HG02870 (cell line): ENCODE measurements at regions not wholly inside any gene's neighbourhood (a gene's known extent, or its start where the extent isn't known, plus 50 kb on each side); places are given as distances from the start of the nearest gene placed in this dataset.
A peak's percentile ranks its signal among the peaks of the same experiment; 100 is the strongest.
"Not testable (repeated sequence)": the region's sequence is repeated elsewhere in the genome, so short reads cannot be mapped to it uniquely, and the experiment has no call there.

Source experiments
- ATAC-seq: cut with Tn5 transposase; IDR thresholded peaks from one replicate; pipeline ENCODE4 v1.9.1; 2021; ENCODE audit warnings: mild to moderate bottlenecking, moderate library complexity; ENCODE audit not compliant: unreplicated experiment

- ATAC-seq = peak; percentile 72
Measured at GRCh38 chr14:45868377-45868776, 615.4 kb upstream of the MIS18BP1 start.

DNA sequence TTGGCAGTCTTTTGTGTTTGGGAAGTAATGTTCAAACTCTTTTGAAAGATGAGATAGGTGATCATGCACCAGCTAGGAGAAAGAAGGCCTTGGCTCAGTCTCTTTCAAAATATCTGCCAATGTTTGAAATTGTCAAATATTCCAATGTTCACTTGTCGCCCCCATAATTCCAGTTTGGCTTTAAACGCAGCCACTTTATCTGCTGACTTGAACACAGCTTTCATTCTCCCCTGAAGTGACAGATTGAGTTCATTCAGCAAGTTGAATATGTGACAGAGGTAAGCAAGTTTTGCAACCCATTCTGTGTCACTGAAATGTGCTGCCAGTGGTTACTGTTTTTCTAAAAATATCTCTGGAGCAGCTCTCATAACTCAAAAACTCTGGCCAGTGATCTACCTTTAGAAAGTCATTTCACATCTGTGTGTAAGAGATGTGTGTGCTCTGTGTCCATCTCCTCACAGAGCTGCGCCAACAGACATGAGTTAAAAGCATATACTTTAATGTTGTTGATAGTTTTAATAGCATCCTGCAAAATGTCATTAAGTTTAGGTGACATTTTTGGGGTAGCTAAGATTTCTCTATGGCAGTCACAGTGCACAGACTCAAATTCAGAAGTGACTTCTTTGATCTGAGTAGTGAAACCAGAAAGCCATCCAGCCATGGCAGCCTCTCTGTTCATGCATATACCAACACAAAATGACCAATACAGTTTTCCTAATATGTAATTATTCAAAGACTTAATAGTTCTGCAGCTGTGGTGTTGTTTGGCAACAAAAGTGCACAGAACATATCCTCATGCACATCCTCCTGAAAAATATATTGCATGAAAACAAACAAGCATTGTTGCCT lies 614.3 kb upstream of the MIS18BP1 start:
- peak; percentile 73 for ATAC-seq

DNA sequence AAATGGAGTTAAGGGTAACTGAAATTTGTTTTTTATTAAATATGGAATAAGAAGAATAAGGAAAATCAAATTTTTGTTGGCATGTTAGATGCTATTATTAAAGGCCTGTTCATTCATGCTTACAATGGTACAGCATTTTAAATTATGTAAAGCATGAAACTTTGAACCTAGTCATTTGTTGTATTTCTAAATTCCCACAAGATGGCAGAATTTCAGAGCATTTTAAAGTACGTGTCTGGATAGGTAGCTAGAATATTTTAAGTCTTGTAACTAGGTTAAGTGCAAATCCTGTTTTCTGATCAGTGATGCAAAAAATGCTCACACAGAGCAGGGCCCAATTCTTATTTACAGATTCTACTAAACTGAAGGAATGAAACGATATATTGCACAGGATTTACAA lies 585.6 kb upstream of the MIS18BP1 start:
- ATAC-seq = no peak

DNA sequence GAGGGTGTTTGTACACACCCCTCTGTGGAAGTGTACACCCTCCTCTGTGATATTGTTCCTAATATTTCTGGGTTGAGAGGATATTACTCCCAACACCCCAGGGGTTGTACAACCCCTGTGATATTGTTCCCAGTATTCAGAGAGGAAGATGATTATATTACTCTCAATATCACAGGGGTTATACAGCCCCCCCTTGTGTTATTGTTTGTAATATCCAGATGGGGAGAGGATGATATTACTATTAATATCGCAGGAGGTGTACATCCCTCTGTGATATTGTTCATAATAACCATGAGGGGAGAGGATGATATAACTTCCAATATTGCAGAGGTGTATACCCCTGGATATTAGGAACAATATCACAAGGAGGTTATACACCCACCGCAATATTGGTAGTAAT lies 566.1 kb upstream of the MIS18BP1 start:
- ATAC-seq = no peak

- no peak for ATAC-seq
Measured at GRCh38 chr14:45811155-45811554, 558.2 kb upstream of the MIS18BP1 start.

- ATAC-seq = no peak
Measured at GRCh38 chr14:45810152-45810872, 557.3 kb upstream of the MIS18BP1 start.

GRCh38 chr14:45807178-45807899 lies 554.3 kb upstream of the MIS18BP1 start:
- ATAC-seq = no peak

DNA sequence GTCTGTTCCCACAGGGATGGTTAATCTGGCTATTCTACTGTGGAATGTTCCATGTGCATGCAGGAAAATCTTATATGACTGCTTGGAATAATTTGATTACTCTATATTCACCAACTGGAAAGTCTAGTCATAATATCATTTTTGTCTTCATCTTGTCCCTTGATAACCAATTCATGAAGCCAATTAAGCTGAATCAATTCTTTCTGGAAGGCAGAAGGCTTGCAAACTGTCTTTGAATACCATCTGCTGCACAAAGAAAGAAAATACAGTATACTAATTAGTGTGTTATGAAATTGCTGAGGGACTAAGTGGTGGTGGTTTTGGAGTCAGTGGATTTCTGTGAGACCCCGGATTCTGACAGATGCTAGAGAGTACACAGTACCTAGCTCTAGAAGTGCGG lies 546.5 kb upstream of the MIS18BP1 start:
- ATAC-seq = no peak

DNA sequence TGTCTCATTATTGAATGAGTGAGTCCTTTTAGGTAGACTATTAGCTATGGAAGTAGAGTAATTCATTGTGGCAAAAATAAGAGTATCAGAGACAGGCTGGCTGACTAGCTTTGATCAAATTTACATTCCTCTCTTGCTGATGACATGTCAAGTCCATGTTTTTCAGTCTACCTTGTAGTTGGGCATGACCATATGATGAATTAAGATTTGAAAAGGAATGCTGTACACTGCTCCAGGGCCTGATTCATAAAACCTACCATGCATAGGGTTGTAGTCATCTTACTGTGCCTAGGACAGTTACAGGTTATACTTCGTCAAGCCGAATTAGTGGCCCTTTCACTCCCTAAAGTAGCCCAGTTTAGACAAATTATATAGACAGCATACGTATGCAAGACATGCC lies 545.7 kb upstream of the MIS18BP1 start:
- ATAC-seq = no peak

- ATAC-seq = not testable (repeated sequence)
Measured at GRCh38 chr14:45796006-45796405, 543.0 kb upstream of the MIS18BP1 start.

- no peak for ATAC-seq
Measured at GRCh38 chr14:45793081-45793480, 540.1 kb upstream of the MIS18BP1 start.

DNA sequence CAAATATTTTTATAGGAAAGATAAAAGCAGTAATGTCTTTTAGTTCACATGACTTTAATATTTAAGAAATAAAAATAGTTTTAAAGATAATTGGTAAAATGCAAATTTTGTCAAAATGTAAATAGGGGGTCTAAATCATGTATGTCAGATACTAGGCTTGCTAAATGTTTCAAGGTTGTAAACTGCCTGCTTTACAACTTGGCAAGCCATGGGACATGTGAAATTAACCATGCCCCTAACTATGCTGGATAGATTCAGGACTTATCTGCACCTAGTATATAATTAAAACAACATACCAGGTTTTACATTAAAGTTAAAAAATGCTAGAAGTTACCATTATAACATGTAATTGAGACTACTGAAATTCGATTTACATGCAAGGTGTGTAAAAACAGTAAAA lies 537.3 kb upstream of the MIS18BP1 start:
- ATAC-seq = no peak

GRCh38 chr14:45787167-45787566 lies 534.2 kb upstream of the MIS18BP1 start:
- ATAC-seq = no peak

GRCh38 chr14:45786266-45786665 lies 533.3 kb upstream of the MIS18BP1 start:
- ATAC-seq = no peak

DNA sequence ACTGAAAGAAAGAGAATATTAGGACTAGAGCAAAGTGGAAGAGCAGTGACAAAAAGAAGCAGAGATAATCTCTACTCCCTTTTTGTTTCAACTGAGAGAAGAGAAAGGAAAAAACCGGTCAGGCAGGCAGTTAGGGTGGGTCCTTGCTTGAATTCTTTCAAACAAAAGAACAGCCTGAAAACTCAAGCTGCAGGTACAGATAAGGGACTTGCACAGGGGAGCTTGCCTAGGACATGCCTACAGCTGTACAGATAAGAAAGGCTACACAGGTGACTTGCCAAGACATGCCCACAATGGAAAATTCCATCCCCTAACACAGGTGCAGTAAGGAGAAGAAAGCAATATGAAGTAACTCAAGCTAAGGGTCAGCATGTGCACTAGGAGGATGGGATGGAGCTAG lies 532.2 kb upstream of the MIS18BP1 start:
- no peak for ATAC-seq

DNA sequence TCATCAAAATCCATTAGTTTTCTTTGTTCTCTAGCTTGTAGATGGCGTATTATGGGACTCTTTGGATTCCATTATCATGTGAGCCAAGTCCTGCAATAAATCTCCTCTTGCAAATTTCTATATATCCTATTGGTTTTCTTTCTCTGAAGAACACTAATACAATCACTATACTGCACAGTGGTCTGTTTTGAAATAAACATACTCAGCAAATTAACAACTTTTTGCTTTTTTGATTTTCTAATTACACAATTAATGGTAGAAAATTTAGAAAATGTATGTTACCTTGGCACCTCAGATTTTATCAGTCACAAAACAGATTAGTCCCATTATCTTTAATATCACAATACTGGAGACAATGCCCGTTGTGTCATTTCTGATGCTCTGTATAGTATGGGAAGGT lies 513.2 kb upstream of the MIS18BP1 start:
- no peak for ATAC-seq

- no peak for ATAC-seq
Measured at GRCh38 chr14:45757655-45758054, 504.7 kb upstream of the MIS18BP1 start.

GRCh38 chr14:45756412-45756811 lies 503.4 kb upstream of the MIS18BP1 start:
- not testable (repeated sequence) for ATAC-seq

DNA sequence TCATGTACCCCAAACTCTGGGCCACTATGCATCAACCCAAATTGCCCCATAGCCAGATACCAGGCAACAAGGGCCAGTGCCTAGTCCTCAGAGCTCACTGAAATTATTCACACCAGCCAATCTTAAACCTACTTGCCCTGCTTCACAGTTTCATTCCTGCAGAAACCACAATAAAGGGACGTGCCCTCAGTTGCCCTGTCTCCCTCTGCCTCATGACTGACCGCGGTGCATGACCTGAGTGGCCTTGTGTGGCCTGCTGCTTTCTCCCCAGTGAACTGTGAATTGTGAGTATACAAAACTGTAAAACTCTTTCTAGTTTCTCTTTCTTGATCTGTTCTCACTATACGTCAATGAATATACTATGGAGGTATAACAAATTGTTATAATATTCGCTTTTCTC lies 490.9 kb upstream of the MIS18BP1 start:
- ATAC-seq = no peak

DNA sequence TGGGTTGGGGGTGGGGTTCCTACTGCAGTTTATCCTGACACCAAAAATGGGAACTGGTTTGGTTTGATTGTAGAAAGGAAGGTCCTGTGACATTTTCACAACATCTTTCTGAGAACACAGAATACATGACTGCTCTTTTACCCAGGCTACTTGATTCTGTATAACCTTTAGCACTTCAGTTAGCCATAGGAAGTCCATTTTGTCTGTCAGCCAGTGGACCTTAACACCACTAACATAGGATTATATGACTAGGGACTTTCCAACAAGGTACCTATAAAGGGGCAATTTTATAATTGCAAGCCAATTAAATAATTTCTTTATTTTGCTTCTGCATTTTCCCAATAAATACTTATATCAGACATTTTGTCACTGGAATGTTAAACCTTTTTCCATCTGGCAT lies 489.2 kb upstream of the MIS18BP1 start:
- no peak for ATAC-seq

- ATAC-seq = no peak
Measured at GRCh38 chr14:45728434-45729225, 475.6 kb upstream of the MIS18BP1 start.
